Suppressor macrophage (primary cell): ENCODE measurements at regions not wholly inside any gene's neighbourhood (a gene's known extent, or its start where the extent isn't known, plus 50 kb on each side); places are given as distances from the start of the nearest gene placed in this dataset.
A peak's percentile ranks its signal among the peaks of the same experiment; 100 is the strongest.
"Not testable (repeated sequence)": the region's sequence is repeated elsewhere in the genome, so short reads cannot be mapped to it uniquely, and the experiment has no call there.

Source experiments
- DNase-seq, 4 experiments: peaks; one replicate each; pipeline ENCODE4 v3.0.0-alpha.2; 2020 to 2022

DNA sequence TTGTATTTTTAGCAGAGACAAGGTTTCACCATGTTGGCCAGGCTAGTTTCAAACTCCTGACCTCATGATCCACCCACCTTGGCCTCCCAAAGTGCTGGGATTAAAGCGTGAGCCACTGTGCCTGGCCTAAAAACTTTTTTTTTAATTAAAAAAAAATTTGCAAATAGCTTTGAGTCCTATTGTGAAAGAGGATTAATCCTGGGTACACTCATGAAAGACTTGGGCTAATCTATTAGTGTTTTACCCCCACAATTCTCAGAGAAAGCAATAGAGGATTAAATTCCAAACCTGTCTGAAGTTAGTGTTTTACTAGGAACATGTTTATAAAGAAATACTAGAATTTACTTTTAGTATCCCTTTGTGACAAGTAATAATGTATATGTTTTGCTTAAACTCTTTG is 76.9 kb upstream of the ITGB1 start:
- no peak for DNase-seq

GRCh38 chr10:33032654-33033151 is 74.7 kb upstream of the ITGB1 start:
- no peak for DNase-seq

DNA sequence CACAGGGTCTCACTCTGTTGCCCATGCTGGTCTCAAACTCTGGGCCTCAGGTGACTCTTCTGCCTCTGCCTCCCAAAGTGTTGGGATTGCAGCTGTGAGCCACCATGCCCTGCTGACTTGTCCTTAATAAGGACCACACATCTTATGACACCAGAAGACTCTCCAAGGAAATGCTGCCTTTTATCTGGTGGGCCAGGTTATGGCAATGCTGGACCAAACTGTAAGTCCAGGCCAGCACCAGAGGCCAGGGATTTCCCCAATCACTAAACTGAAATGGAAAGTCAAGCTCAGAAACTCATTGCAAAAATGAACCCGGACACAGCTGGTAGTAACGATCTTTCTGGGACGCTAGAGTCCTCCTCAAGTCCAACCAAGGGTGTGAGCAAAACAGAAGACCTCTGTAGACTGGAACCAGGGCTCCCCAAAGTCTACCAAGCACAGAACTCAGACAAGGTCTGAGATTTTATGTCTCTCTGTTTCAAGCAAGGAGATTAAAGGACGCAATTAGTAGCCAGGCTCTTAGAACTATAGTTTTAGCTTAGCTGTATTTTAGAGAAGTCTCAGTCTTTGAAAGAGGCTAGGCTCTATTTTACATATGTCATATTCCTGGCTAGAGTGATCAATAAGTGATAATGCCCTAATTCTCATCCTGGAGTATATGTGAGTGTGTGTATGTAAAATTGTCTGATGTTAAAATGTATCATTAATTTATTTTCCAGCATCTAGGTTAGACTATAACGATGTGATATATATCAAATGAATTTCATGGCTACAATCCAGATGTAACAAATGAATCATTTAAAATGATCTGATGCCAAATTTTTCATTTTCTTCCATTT is 74.0 kb upstream of the ITGB1 start:
- no peak for DNase-seq

DNA sequence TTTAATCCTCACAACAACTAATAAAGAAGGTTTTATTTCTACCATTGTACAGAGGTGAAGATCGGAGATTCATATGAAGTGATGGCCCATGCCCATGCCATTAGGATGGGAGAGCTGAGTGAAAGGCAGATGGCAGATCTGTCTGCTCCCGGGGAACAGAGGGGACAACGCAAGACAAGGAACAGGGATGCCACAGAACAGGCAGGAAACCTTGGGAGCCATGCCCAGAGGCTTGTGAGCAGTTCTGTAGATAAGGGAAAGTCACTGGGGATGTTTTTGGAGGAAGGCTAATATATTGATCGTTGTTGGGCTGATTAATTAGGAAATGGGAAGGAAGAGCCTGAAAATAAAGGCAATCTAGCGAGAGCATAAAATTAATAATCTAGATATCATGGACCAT is 73.1 kb upstream of the ITGB1 start:
- no peak for DNase-seq

GRCh38 chr10:33028515-33028914 is 70.5 kb upstream of the ITGB1 start:
- DNase-seq = not testable (repeated sequence)

DNA sequence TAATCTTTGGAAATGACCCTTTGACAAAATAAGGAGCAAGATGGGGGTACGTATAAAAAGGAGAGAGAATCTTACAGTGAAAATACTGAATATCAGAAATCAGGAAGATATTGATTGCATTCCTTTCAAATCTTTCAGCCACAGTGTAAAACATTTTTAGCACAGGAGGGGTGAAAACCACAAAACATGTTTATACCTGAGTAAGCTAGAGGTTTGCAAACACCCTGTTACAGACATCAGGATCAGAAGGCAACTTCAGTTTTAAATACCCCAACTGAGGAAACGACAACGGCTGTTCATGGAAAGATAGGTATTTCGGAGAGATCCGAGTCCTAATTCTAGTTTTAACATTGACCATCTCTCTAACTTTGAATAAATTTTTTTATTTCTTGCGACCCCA is 69.1 kb upstream of the ITGB1 start:
- DNase-seq = no peak

DNA sequence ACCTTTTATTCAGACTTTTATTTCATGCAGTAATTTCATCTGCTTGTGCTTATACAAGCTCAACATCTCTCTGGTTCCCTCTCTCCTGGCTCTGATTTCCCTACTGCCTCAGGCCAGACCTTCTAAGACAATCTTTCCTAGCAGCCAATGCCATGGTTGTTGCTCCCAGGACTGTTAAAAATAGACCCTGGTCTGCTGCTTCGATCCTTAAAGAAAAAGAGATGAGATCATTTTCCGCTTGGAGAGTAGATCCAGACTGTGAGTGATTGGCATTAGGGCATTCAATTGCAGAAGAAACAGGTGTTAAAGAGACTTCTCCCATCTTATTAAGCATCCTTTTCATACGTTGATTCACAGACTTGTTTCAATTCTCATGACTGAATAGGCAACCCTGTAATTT is 68.4 kb upstream of the ITGB1 start:
- DNase-seq = no peak

GRCh38 chr10:33025910-33026309 is 67.9 kb upstream of the ITGB1 start:
- DNase-seq = no peak

DNA sequence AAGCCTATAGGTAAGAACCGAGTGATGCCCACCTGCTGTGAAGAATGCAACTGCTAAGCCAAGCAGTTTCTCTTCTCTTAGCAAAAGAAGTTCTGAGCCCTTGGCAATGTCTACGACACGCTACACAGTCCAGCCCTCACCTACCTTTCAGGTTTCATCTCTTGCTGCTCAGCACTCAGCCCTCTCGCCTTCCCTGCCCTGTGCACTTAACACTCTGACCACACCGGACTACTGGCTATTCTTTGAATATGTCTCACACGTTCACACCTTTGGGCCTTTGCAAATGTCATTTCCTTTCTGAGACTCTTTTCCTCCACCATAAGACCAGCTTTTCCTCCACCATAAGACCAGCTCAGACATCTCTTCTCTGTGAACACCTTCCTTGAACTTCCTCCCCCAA is 67.0 kb upstream of the ITGB1 start:
- no peak for DNase-seq

DNA sequence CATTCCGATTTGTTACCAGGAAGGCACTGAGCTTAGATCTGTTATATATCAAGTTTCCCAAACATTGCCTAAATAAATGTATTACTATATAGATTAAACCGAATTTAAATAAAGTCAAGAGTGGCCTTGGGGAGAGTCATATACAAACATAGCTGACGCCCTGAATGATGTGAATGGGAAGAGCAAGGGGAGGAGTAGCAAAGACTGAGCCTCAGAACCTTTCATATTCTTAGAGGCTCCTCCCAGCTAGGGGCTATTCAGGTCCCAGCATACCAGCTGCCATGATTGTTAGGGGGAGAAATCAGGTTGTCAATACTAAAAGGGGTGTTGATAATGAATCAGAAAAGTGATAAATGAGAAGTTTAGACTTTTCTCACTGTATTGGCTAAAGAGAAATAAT is 64.7 kb upstream of the ITGB1 start:
- DNase-seq = no peak

DNA sequence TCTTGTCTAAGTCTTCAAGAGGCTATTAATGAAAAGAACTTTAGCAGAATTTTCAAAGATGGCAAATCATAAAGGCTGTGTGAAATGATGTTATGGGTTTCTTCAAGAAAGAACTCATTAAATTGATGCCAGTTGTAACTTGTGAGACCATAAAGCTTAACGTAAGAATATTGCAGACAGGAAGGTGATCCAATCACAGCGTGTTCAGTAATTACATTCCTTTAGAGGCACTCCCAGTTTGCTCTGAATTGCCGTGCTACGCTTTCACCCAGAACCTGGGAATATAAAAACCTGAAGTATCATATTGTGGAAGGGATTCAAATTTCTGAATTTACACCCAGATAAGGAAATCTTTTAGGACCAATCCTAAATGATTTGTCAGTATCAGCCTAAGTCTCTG is 64.1 kb upstream of the ITGB1 start:
- DNase-seq = no peak

DNA sequence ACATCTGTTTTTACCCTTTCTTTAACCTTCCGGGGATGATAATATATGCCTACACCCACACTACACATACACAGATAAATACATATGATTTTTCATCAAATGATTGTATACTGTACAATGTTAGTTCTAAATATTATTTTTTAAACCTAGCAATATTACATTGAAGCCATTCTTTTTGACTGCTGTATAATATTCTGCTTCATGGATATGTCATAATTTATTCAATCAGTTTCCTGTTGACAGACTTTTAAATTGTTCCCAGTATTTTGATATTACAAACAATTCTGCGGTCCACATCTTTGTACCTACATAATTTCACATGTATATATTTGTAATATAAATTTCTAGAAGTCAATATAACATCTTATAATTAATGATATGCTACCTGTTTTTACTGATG is 59.0 kb upstream of the ITGB1 start:
- DNase-seq = no peak

DNA sequence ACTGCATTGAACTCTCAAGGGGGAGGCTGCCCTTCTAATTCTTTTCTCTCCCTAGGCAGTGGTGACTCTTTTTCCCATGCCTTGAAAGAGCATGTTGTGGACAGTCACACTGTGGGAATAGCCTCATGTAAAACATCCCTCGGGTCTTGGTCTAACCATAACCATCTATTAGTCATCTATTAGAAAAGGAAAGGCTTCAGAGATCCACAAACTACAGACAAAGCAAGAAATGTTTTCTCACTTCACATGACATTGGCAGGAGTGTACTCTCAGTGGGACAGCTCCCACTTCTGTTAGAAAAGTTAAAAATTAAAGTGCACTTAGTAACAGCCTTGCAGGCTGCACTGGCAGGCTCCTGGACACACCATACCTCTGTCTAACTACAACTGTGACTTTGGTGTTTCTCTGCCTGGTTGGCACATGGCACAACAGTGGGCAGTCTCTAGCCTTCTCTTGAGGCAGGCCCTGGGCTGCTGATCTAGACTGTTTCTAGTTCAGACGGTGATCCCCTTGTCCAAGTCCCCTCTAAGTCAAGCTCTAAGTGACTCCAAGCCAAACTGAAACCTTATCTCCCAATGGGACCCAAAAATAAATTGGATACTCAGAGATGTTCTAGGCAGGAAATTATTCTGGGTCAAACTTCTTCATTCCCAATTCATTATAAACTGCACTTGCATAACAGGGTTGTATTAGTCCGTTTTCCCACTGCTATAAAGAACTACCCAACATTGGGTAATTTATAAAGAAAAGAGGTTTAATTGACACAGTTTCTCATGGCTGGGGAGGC is 57.9 kb upstream of the ITGB1 start:
- no peak for DNase-seq

DNA sequence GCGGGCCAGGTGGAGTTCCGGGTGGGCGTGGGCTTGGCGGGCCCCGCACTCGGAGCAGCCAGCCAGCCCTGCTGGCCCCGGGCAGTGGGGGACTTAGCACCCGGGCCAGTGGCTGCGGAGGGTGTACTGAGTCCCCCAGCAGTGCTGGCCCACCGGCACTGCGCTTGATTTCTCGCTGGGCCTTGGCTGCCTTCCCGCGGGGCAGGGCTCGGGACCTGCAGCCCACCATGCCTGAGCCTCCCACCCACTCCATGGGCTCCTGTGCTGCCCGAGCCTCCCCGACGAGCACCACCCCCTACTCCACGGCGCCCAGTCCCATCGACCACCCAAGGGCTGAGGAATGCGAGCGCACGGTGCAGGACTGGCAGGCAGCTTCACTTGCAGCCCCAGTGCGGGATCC is 55.3 kb upstream of the ITGB1 start:
- not testable (repeated sequence) for DNase-seq

- no peak for DNase-seq
Measured at GRCh38 chr10:33012306-33012705, 54.3 kb upstream of the ITGB1 start.

GRCh38 chr10:33010132-33011037 is 52.4 kb upstream of the ITGB1 start:
- peak in 1 of 4 experiments; percentile 13 for DNase-seq

GRCh38 chr10:33009244-33010131 is 51.5 kb upstream of the ITGB1 start:
- DNase-seq = no peak

DNA sequence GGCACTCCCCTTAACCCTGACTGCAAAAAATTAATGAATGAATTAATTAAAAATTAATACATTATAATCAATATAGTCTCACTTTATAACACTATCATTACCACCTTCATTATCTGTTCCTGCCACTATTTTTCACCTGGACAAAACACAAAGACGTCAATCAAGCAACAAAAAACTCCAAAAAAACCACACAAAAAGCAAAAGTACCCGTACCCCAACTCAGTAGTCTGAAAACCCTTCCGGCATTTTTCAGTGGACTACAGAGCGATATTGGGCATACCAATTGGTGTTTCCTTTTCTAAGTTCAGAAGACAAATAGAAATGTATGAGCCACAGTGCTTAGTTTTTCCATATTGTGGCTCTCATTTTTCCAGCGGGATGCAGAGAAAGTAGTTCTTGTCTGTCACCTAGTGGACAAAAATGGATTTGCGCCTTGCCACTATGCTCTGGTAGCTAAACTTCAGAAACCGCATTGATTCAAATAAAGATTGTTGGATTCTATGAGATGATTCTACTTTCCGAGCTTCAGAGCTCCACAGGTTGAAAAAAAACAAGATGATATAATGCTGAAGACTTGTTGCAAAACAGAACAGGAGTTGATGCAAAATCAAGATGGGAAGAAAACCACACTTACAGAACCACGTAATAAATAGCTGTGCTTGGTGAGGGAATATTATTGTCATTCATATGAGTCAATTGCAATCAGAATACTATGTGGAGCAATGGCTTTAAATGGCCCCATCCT is 50.6 kb upstream of the ITGB1 start:
- DNase-seq = peak; percentile 81 to 90 (median 85)

- not testable (repeated sequence) for DNase-seq
Measured at GRCh38 chr10:33007731-33008381, 49.8 kb upstream of the ITGB1 start.
